ENCODE measurements at regions not wholly inside any gene's neighbourhood (a gene's known extent, or its start where the extent isn't known, plus 50 kb on each side); places are given as distances from the start of the nearest gene placed in this dataset.

DNA sequence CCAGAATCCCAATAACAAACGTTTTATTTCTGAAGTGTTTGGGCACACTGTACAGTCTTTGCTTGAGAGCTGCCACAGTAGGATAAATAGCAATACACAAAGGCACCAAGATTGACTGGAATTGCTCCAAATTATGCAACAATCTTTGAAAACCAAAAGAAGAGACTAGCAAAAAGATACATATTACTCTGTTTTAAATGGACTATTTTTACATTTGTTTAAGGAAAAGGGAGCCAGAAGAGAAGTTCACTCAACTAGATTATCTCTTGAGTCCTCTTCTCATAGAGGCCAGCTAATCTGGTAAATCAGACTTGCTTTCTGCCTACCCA is 385.0 kb upstream of the SLC30A5 start:
- no peak for DNase-seq
- H3K36me3 Mint-ChIP-seq (ENCODE audit: low read depth): peaks cover 9% of the 10 kb centered on the region
- H3K4me3 Mint-ChIP-seq: no peak overlapping the region
- POLR2A ChIA-PET: no interaction called here
- H3K27me3 Mint-ChIP-seq: peaks cover 7% of the 10 kb centered on the region
- no peak overlapping the region for H3K27ac Mint-ChIP-seq
- no peaks in the 10 kb centered on the region for H3K9me3 Mint-ChIP-seq
- peaks cover 32% of the 10 kb centered on the region for H3K4me1 Mint-ChIP-seq
- CTCF ChIA-PET: interaction anchor here (0.5 to 2.0 kb wide), 2 partner anchors 326 to 423 kb away, joined by 3 to 5 read pairs; no protein-coding TSS in a partner anchor

DNA sequence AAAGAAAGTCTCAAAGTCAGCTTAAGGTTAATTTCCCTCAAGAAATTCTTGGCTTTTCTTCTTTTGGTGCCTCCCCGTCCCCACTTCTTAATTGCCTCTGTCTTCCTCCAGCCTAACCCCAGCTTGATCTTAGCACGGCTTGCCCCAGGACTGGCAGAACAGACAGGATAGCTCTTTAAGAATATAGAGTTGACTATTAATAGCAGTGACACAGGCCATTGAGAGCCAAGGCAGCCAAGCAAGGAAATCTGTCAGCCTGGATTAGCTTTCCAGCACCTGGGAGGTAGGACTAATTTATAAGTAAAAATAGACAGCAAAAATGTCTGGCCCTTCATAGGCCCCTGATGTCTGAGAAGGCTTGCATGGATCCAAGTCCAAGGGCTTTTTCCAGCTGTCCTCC is 384.6 kb upstream of the SLC30A5 start:
- H3K27me3 Mint-ChIP-seq: peaks cover 7% of the 10 kb centered on the region
- no peak for DNase-seq
- ChIA-PET CTCF (interaction anchor here (0.5 to 2.0 kb wide), 2 partner anchors 325 to 423 kb away, joined by 3 to 5 read pairs; no protein-coding TSS in a partner anchor), POLR2A (no interaction called here)
- peaks cover 32% of the 10 kb centered on the region for H3K4me1 Mint-ChIP-seq
- H3K27ac Mint-ChIP-seq: no peak overlapping the region
- H3K4me3 Mint-ChIP-seq: no peak overlapping the region
- peaks cover 9% of the 10 kb centered on the region for H3K36me3 Mint-ChIP-seq (ENCODE audit: low read depth)
- H3K9me3 Mint-ChIP-seq: no peaks in the 10 kb centered on the region

DNA sequence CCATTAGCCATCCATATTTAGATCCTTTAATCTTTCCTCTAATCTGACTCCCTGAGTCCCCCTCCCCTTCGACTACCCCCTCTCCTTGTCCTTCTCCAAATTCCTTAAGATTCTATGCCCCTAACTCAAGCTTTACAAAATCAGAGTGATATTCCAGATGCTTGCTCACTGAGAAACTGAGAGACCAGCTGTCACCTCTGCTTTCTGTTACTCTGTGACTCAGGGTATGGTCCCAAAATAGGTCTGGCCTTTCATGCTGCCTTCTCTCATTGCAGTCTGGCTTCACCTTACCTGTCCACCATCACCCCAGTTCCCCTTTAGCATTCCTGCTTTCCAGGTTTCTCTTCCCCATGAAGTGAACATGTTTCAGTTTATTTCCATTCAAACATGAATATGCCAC is 383.3 kb upstream of the SLC30A5 start:
- ChIA-PET CTCF (no interaction called here), POLR2A (interaction anchor here (0.6 to 1.1 kb wide), 2 partner anchors 21 to 435 kb away, joined by 4 to 8 read pairs; no protein-coding TSS in a partner anchor)
- H3K27ac Mint-ChIP-seq: peak overlapping the region; percentile 97
- H3K27me3 Mint-ChIP-seq: peaks cover 2% of the 10 kb centered on the region
- H3K36me3 Mint-ChIP-seq (ENCODE audit: low read depth): peaks cover 8% of the 10 kb centered on the region
- peaks cover 32% of the 10 kb centered on the region for H3K4me1 Mint-ChIP-seq
- H3K9me3 Mint-ChIP-seq: no peaks in the 10 kb centered on the region
- no peak overlapping the region for H3K4me3 Mint-ChIP-seq
- DNase-seq: no peak

DNA sequence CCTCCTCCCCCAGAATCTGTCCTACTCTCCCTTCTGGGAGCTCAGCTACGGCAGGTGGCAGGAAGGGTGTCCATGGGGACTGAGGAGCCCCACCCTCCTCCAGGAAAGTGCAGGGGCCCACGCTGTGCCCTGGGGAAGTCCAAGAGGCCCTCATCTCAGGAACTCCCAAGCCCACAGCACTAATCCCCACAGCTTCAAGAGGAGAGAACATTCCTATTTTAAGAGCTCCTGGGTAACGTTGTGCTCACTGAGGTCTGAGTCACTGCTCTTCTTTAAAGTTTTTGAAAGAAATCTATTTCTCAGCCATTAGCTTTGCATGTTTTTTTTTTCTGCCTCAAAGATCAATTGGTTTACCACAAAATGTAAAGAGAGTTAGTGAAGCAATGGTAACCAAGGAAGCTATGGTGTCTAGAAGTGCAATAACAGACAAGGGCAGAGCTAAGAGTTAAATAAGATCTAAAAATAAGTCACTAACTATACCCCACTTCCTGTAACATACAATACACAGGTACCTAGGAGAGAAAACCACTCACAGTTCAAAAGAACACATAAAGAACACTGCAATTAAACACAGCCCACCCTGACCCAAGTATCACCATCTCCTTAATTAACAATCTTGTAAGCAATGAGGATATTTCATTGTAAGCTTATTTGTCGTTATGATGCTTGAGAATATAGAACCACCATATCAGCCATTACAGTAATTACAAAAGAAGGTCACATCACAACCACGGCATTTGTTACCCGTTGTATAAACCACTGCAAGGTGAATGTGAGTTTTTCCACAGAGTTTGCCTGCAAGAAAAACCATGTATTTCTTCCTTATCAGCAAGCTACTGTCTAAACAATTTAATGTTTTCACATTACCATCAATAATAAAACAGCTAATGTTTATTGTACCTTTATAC is 382.3 kb upstream of the SLC30A5 start:
- Mint-ChIP-seq H3K27ac (peak overlapping the region; percentile 97), H3K4me1 (peaks cover 32% of the 10 kb centered on the region), H3K27me3 (no peaks in the 10 kb centered on the region), H3K36me3 (ENCODE audit: low read depth) (peaks cover 8% of the 10 kb centered on the region), H3K9me3 (no peaks in the 10 kb centered on the region), H3K4me3 (peak overlapping the region; percentile 51)
- peak; percentile 33 for DNase-seq
- CTCF ChIA-PET: interaction anchor here (0.6 to 1.5 kb wide), 3 partner anchors 11 to 217 kb away, joined by 3 to 4 read pairs (median 3); no protein-coding TSS in a partner anchor
- POLR2A ChIA-PET: interaction anchor here (1.1 kb wide), 1 partner anchor 22 kb away, joined by 4 read pairs; no protein-coding TSS in a partner anchor

DNA sequence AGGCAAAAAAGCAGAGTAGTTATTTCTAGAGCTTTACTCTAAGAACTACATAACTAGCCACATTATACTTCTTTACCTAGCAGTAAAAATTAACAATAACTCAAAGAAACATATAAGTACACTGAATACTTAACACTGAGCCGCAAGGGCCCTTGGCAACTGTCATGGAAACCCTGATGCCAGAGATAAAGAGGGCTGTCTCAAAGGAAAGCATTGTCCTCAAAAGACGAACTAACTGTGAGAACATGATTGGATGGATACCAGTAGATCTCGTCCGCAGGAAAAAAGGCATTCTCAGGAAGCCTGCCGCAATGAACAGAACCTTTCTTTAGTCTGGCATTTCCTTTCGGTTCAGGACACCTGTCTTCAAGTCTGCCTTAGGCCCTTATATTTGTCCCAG is 379.0 kb upstream of the SLC30A5 start:
- H3K9me3 Mint-ChIP-seq: no peaks in the 10 kb centered on the region
- H3K27ac Mint-ChIP-seq: no peak overlapping the region
- peaks cover 32% of the 10 kb centered on the region for H3K4me1 Mint-ChIP-seq
- ChIA-PET CTCF (no interaction called here), POLR2A (no interaction called here)
- no peak for DNase-seq
- H3K27me3 Mint-ChIP-seq: no peaks in the 10 kb centered on the region
- no peak overlapping the region for H3K4me3 Mint-ChIP-seq
- peaks cover 8% of the 10 kb centered on the region for H3K36me3 Mint-ChIP-seq (ENCODE audit: low read depth)

DNA sequence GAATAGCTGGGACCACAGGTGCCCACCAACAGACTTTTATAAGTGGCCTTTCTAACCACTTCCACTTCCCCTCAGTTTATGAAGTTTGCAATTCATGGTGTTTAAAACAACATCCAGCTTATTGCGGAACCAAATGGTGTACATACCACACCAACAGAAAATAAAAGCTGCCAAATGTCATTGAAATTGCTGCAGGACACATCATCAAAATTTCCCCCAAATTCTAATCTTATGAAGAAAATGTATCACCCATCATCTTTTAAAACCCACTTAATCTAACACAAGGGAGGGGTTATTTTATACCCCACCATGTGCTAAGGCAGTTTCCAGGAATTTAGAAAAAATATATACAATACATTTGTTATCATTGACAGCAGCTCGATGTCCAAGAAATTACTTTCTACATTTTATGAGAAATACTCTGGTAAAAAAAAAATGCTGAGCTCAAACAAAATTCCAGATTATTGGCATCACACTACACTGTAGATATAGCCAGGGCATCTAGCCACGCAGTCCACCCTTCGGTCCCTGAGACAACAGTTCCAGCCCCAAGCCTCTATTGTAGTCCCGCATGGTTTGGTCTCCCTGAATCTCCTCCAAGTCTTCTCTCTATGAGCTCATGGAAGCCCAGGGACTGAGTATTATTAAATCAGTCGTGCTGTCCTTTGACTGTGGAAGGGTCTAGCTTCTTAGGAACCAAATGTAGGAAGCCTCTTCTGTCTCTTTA is 372.8 kb upstream of the SLC30A5 start:
- H3K9me3 Mint-ChIP-seq: peaks cover 6% of the 10 kb centered on the region
- ChIA-PET POLR2A (no interaction called here), CTCF (interaction anchor here (0.6 kb wide), 1 partner anchor 126 kb away, joined by 3 read pairs; no protein-coding TSS in a partner anchor)
- peaks cover 1% of the 10 kb centered on the region for H3K4me1 Mint-ChIP-seq
- no peaks in the 10 kb centered on the region for H3K27me3 Mint-ChIP-seq
- no peak overlapping the region for H3K27ac Mint-ChIP-seq
- no peaks in the 10 kb centered on the region for H3K36me3 Mint-ChIP-seq (ENCODE audit: low read depth)
- no peak for DNase-seq
- H3K4me3 Mint-ChIP-seq: no peak overlapping the region

DNA sequence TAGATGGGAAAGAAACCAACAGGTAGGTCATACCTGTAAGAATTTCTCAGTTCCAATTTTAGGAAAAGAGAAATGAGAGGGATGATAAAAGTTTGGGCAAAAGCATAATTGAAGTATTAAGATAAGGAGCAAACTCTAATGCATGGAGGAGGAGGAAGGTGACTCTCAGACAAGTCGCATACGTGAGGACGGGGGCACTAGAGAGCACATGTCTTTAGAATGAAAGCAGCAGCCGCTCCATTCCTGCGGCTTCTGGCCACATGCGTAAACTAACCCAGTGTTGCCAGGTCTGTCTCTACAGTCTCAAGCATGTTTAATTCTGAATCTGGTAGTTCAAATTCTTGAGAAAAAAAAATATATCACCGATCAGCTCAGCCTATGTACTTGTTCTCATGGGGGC is 371.5 kb upstream of the SLC30A5 start:
- H3K4me1 Mint-ChIP-seq: peaks cover 7% of the 10 kb centered on the region

DNA sequence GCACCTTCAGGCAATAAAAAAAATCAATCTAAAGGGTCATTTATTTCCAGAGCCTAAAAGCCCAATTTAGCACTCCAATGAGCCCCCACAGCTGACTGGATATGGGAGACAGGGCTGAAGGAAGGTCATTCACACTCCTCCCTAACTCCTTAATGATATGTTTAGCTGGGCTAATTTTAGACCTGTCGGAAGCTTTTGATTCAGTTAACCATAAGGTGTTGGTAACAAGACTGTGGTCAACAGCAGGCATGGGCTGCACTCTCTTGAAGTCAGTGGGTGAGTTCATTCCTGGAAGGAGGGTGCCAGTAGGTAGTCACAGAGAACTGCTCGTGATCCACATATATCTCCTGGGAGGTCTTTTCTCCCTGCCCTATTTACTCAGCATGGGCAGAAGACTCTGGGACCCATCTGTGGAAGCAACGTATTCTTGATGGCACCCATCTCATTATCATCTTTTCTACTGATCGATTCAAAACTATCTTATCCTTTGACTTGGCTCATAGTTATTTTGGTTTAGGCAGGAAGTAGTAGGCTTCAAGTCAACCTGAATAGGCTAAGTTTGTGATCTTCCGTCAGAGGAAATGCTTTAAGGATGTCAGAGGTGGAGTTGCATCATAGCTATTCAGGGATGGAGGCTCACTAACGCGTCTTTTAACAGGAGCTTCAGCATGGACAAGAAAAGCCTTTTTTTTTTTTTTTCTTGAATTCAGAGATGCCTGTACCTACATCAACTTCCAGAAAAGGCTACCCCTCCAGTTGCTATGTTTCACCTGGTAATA is 367.7 kb upstream of the SLC30A5 start:
- H3K36me3 Mint-ChIP-seq (ENCODE audit: low read depth): no peaks in the 10 kb centered on the region
- peaks cover 7% of the 10 kb centered on the region for H3K4me1 Mint-ChIP-seq
- no peak overlapping the region for H3K27ac Mint-ChIP-seq
- H3K27me3 Mint-ChIP-seq: no peaks in the 10 kb centered on the region
- CTCF ChIA-PET: no interaction called here
- no peak overlapping the region for H3K4me3 Mint-ChIP-seq
- POLR2A ChIA-PET: no interaction called here
- DNase-seq: no peak
- H3K9me3 Mint-ChIP-seq: peaks cover 6% of the 10 kb centered on the region

More for the DNA sequence above, 371.5 kb upstream of the SLC30A5 start:
- no peak for DNase-seq
- no peaks in the 10 kb centered on the region for H3K27me3 Mint-ChIP-seq
- ChIA-PET POLR2A (no interaction called here), CTCF (no interaction called here)
- H3K27ac Mint-ChIP-seq: no peak overlapping the region
- H3K9me3 Mint-ChIP-seq: peaks cover 6% of the 10 kb centered on the region
- H3K4me3 Mint-ChIP-seq: no peak overlapping the region
- no peaks in the 10 kb centered on the region for H3K36me3 Mint-ChIP-seq (ENCODE audit: low read depth)

DNA sequence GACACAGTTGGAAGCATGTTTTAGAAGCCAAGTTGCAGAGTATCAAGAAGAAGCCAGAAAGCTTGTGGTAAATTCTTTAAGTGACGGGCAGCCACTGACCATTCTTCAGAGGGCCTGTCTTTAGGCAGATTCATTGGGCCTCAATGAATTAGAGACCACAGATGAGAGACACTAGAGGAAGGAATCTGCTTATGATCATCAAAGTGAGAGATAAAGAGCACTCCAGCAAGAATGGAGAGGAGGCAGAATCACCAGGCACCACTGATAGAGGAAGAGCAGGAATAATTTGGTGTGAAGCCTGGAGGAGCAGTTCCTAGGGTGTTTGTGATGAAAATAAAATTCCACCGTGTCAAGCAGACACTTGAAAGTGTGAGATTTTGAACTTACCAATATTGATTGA is 365.9 kb upstream of the SLC30A5 start:
- no peak for DNase-seq

DNA sequence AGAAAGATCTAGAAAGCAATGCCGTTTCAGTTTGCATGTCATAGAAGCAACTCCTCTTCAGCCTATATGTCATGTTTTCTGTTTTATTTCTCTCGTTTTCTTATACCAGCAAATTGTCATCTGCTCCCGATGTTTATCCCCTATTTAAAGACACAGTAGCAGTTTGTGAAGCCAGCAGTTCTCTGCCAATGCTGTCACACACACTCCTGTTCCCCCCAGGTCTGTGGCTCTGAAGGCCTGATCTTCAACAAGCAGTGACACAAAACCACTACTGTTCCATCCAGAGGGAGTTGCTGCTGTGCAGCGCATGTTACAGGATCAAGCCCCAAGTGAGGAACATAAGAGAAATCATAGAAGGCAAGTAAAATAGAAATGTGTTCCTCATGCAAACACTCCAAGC is 364.1 kb upstream of the SLC30A5 start:
- no peak for DNase-seq
- Mint-ChIP-seq H3K36me3 (ENCODE audit: low read depth) (no peaks in the 10 kb centered on the region), H3K9me3 (no peaks in the 10 kb centered on the region), H3K4me3 (no peak overlapping the region), H3K27ac (no peak overlapping the region), H3K4me1 (peaks cover 7% of the 10 kb centered on the region), H3K27me3 (no peaks in the 10 kb centered on the region)
- ChIA-PET CTCF (no interaction called here), POLR2A (no interaction called here)

More for the DNA sequence above, 365.9 kb upstream of the SLC30A5 start:
- Mint-ChIP-seq H3K4me3 (no peak overlapping the region), H3K27ac (no peak overlapping the region), H3K36me3 (ENCODE audit: low read depth) (no peaks in the 10 kb centered on the region), H3K4me1 (peaks cover 7% of the 10 kb centered on the region), H3K9me3 (no peaks in the 10 kb centered on the region), H3K27me3 (no peaks in the 10 kb centered on the region)
- POLR2A ChIA-PET: no interaction called here
- CTCF ChIA-PET: no interaction called here

DNA sequence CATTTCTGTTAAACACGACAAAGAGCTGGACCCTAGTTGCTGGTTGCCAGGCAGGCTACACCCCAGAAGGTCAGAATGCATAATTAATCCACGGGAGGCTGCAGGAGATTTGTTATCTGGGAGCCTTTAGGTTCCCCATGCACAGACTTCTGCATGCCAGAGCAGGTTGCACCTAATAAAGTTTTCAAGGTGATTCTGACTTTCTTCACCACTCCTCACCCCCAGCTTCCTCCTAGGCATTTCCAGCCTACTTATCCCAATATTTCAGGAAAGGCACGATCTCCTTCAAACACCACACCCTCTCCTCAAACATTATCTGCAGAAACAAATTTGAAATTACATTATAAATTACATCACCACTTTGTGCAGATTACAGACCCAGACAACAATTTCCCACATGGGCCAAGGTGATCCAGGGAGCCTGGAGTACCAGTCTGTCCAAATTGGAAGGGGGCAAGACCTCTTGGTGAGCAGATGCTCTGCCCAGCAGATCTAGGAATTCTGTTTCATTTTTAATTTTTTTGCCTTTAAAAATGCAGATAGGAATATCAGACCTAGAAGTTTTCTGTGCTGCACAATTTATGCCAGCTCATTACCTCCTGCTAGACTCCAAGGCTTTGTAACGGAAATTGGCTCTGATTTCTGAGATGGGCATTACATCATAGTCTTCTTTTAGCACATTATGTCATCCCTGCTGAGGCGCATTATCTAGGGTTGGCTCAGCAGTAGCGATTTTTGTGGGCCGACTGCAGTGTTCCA is 363.4 kb upstream of the SLC30A5 start:
- ChIA-PET POLR2A (no interaction called here), CTCF (interaction anchor here (1.3 kb wide), 1 partner anchor 46 kb away, joined by 4 read pairs; no protein-coding TSS in a partner anchor)
- Mint-ChIP-seq H3K27me3 (no peaks in the 10 kb centered on the region), H3K4me3 (no peak overlapping the region), H3K4me1 (peaks cover 7% of the 10 kb centered on the region), H3K9me3 (no peaks in the 10 kb centered on the region), H3K27ac (no peak overlapping the region), H3K36me3 (ENCODE audit: low read depth) (no peaks in the 10 kb centered on the region)
- no peak for DNase-seq

DNA sequence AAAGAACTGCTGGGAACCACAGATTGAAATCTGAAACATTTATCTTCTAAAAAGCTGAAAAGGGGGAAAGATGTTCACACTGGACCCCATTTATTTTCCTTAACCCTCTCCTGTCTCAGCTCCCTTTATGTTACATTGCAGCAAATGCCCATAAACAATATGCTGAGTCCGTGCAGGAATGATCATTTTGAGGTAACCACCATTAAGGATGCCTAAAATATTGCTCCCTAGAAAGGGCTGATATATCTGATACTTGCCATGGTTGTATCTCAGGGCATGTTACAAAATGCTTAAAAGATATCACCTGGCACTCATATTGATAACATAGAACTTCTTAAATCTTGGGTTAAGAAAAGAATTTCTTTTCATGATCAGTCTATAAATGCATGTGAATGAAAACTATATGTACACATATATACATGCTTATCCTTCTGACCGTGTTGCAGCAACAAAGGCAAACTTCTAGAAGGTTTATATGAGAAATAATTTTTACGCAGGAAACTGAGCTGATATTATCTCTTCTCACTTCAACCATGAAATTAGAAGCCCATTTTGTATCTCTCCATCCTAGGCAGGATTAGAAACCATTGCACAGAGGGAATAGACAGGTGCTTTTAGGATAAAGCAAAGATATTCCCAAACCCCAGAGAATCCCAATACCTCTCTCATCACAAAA is 362.7 kb upstream of the SLC30A5 start:
- Mint-ChIP-seq H3K27me3 (no peaks in the 10 kb centered on the region), H3K36me3 (ENCODE audit: low read depth) (no peaks in the 10 kb centered on the region), H3K4me1 (peaks cover 6% of the 10 kb centered on the region), H3K9me3 (no peaks in the 10 kb centered on the region), H3K4me3 (no peak overlapping the region), H3K27ac (no peak overlapping the region)
- ChIA-PET POLR2A (no interaction called here), CTCF (interaction anchor here (1.3 kb wide), 1 partner anchor 47 kb away, joined by 4 read pairs; no protein-coding TSS in a partner anchor)
- no peak for DNase-seq

All from activated CD4-positive, alpha-beta T cell treated with anti-CD3 and anti-CD28 coated beads, Interleukin-2, amount 10 ng/mL, durations not matched to agents 7 days and 5 days (primary cell).